ENCODE measurements at regions not wholly inside any gene's neighbourhood (a gene's known extent, or its start where the extent isn't known, plus 50 kb on each side); places are given as distances from the start of the nearest gene placed in this dataset.

DNA sequence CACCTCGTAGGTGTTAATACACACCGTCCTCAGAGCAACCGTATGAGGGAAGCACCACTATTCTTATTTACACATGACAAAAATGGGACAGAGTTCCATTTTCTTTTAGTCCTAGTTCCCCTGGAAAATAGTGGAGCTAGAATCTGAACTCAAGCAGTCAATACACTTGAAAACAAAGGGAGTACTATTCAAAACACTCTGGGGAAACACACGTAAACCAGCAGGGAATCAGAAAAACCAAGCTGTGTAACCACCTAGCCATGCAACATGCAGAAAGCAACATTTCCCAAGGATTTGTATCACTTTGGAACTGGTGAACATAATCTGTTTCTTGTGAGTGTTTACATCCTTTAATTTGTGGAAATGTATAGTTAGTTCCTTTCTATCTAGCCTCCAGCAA is 208.2 kb downstream of the UBE2E3 start:
- Histone ChIP-seq H3K9me3 (no peaks in the 10 kb centered on the region), H3K27me3 (replicated peaks; ENCODE audit: insufficient read depth) (no peaks in the 10 kb centered on the region), H3K4me1 (replicated peaks) (no peaks in the 10 kb centered on the region), H3K4me3 (no peak overlapping the region), H3K36me3 (no peaks in the 10 kb centered on the region), H3K27ac (no peak overlapping the region)
- 83% methylated on average over 4 of the region's 4 CpGs for WGBS
- intact Hi-C loops (cut with DNase I): no loop called here
- TF ChIP-seq, protein P1, sequence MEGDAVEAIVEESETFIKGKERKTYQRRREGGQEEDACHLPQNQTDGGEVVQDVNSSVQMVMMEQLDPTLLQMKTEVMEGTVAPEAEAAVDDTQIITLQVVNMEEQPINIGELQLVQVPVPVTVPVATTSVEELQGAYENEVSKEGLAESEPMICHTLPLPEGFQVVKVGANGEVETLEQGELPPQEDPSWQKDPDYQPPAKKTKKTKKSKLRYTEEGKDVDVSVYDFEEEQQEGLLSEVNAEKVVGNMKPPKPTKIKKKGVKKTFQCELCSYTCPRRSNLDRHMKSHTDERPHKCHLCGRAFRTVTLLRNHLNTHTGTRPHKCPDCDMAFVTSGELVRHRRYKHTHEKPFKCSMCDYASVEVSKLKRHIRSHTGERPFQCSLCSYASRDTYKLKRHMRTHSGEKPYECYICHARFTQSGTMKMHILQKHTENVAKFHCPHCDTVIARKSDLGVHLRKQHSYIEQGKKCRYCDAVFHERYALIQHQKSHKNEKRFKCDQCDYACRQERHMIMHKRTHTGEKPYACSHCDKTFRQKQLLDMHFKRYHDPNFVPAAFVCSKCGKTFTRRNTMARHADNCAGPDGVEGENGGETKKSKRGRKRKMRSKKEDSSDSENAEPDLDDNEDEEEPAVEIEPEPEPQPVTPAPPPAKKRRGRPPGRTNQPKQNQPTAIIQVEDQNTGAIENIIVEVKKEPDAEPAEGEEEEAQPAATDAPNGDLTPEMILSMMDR (IDR thresholded peaks at IDR 0.05): no peak
- TF ChIP-seq POLR2AphosphoS5 (IDR thresholded peaks at IDR 0.05) (no peak), POLR2A (IDR thresholded peaks at IDR 0.05) (no peak)
- no peak for DNase-seq (ENCODE audit: low spot score)

DNA sequence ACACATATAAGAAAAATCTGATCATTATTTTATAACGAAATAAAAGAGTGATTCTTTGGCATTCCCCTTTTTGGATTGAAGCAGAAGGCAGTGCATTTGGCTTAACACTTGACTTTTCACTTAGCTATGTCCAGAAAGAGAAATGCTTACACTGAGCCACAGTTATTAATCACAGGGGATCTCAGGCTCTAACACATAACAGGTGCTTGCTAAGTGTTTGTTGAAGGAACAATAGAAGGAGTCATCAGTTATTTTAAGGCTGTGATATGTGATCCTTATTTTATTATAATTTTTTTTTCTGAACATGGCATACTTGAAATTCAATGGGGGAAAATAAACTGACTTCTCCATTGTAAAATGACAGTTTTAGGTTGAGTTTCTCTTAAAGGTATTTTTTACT is 209.5 kb downstream of the UBE2E3 start:
- no peak overlapping the region for H3K4me3 ChIP-seq
- WGBS: 73% methylated on average over 1 of the region's 1 CpG
- TF ChIP-seq, protein P1 (IDR thresholded peaks at IDR 0.05): no peak
- H3K4me1 ChIP-seq (replicated peaks): no peaks in the 10 kb centered on the region
- intact Hi-C loops (cut with DNase I): no loop called here
- H3K27me3 ChIP-seq (replicated peaks; ENCODE audit: insufficient read depth): no peaks in the 10 kb centered on the region
- DNase-seq (ENCODE audit: low spot score): no peak
- no peaks in the 10 kb centered on the region for H3K36me3 ChIP-seq
- H3K9me3 ChIP-seq: no peaks in the 10 kb centered on the region
- H3K27ac ChIP-seq: no peak overlapping the region

DNA sequence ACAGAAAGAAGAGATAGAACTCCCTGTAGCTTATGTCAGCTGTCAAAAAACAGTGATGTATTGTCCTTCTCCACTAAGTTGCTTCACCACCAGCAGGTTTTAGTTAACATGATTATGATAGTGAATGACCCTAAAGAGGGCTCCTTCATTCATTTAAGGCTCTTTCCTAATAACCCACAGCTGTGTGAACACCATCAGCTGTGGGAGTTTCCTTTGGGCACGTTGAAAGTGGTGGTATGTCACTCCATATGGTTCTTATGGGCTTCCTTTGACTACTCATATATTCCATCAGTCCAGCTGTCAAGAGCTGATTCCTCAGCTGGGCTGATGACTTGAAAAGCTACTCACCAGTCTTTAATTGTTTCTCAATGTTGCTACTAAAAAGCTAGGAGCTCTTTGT is 210.3 kb downstream of the UBE2E3 start:
- TF ChIP-seq POLR2AphosphoS5 (IDR thresholded peaks at IDR 0.05) (no peak), POLR2A (IDR thresholded peaks at IDR 0.05) (no peak)
- TF ChIP-seq, protein P1 (IDR thresholded peaks at IDR 0.05): no peak
- no peaks in the 10 kb centered on the region for H3K36me3 ChIP-seq
- H3K4me1 ChIP-seq (replicated peaks): no peaks in the 10 kb centered on the region
- intact Hi-C loops (cut with DNase I): no loop called here
- H3K27ac ChIP-seq: no peak overlapping the region
- H3K9me3 ChIP-seq: no peaks in the 10 kb centered on the region
- no peaks in the 10 kb centered on the region for H3K27me3 ChIP-seq (replicated peaks; ENCODE audit: insufficient read depth)
- H3K4me3 ChIP-seq: no peak overlapping the region
- no peak for DNase-seq (ENCODE audit: low spot score)
- 32% methylated on average over 1 of the region's 1 CpG for WGBS

DNA sequence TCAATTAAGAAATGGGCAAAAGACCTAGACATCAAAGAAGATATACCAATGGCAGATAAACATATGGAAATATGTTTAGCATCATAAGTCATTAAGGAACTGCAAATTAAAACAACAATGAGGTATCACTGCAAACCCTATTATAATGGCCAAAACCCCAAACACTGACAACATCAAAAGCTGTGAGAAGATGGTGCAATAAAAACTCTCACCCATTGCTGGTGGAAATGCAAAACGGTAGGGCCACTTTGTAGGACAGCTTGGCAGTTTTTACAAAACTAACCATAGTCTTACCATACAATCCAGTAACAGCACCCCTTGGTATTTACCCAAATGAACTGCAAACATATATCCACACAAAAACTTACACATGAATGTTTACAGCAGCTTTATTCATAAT is 213.1 kb downstream of the UBE2E3 start:
- Histone ChIP-seq H3K27ac (no peak overlapping the region), H3K27me3 (replicated peaks; ENCODE audit: insufficient read depth) (no peaks in the 10 kb centered on the region), H3K36me3 (no peaks in the 10 kb centered on the region), H3K9me3 (no peaks in the 10 kb centered on the region), H3K4me3 (no peak overlapping the region), H3K4me1 (replicated peaks) (no peaks in the 10 kb centered on the region)
- intact Hi-C loops (cut with DNase I): no loop called here
- WGBS: 59% methylated on average over 1 of the region's 1 CpG
- TF ChIP-seq POLR2AphosphoS5 (IDR thresholded peaks at IDR 0.05) (no peak), POLR2A (IDR thresholded peaks at IDR 0.05) (no peak)
- TF ChIP-seq, protein P1 (IDR thresholded peaks at IDR 0.05): no peak
- DNase-seq (ENCODE audit: low spot score): no peak

DNA sequence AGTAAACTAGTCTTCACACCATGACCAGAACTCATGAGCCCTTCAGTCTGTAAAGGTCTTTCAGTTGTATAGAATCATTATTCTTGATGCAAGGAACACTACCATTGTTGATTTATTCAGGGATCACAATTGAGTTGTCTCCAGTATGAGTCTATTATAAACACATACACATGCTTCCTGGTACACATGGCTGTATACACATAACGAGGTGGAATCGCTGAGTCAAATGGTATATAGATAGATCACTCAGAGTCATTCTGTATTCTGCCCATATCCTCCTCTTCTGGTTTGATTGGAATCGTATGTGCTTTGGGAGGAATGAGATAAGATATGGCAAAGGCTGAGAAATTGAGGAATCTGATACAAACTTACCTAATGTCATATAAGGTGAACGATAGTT is 216.0 kb downstream of the UBE2E3 start:
- Histone ChIP-seq H3K9me3 (no peaks in the 10 kb centered on the region), H3K27me3 (replicated peaks; ENCODE audit: insufficient read depth) (no peaks in the 10 kb centered on the region), H3K4me1 (replicated peaks) (no peaks in the 10 kb centered on the region), H3K27ac (no peak overlapping the region), H3K36me3 (no peaks in the 10 kb centered on the region), H3K4me3 (no peak overlapping the region)
- TF ChIP-seq POLR2A (IDR thresholded peaks at IDR 0.05): no peak
- TF ChIP-seq, protein P1 (IDR thresholded peaks at IDR 0.05): no peak
- TF ChIP-seq POLR2AphosphoS5 (IDR thresholded peaks at IDR 0.05): no peak
- intact Hi-C loops (cut with DNase I): no loop called here
- DNase-seq (ENCODE audit: low spot score): no peak
- WGBS: 90% methylated on average over 4 of the region's 4 CpGs
